GM12878 (cell line): ENCODE measurements at regions not wholly inside any gene's neighbourhood (a gene's known extent, or its start where the extent isn't known, plus 50 kb on each side); places are given as distances from the start of the nearest gene placed in this dataset.

Experiments
- ATAC-seq: fragments of 200-7000 bp; cut with Tn5 transposase; 3 replicates; pipeline ENCODE4 v1.9.1; 2020; ENCODE audit warnings: mild to moderate bottlenecking, moderate library complexity
- BruUV-seq: library from RNA; stranded (reverse); fragments of 400-500 nt; replicated peaks from 2 replicates; lab custom pipeline; 2021; lab: Mats Ljungman, UMichigan
- CTCF ChIA-PET: fragments of 300-600 bp; sonication (Branson Sonifier 250); formaldehyde crosslinking; extraction: SDS; loops from one replicate; lab custom pipeline; 2021; ENCODE audit warnings: inconsistent platforms; lab: Yijun Ruan, JAX
- POLR2A ChIA-PET: fragments of 350-600 bp; formaldehyde crosslinking; extraction: SDS; loops from one replicate; lab custom pipeline; 2021; ENCODE audit warnings: inconsistent platforms; lab: Charles Lee
- RAD21 ChIA-PET: fragments of 300-600 bp; sonication (Branson Sonifier 250); formaldehyde crosslinking; loops from one replicate; lab custom pipeline; 2023; ENCODE audit warnings: antibody characterized with exemption; ENCODE audit not compliant: unreplicated experiment; lab: Charles Lee
- SMC1A ChIA-PET: fragments of 300-600 bp; sonication (Branson Sonifier 250); formaldehyde crosslinking; loops from one replicate; lab custom pipeline; 2023; ENCODE audit not compliant: unreplicated experiment, uncharacterized antibody; lab: Charles Lee
- DNase-seq: peaks from one replicate; pipeline ENCODE4 v3.0.0-alpha.2; 2011; ENCODE audit warnings: low read depth, low spot score
- FAIRE-seq: peaks from 3 replicates; lab custom pipeline; 2011; peaks lifted over from hg19 to GRCh38; lab: Jason Lieb, UNC
- H2AFZ ChIP-seq: 2 replicates; pipeline ENCODE4 v1.6.0; 2011; ENCODE audit warnings: low read depth, low read length, control low read depth; ENCODE audit not compliant: control insufficient read depth
- H3K27ac ChIP-seq: 2 replicates; pipeline ENCODE4 v1.5.1; 2011; ENCODE audit warnings: control low read depth; ENCODE audit not compliant: control insufficient read depth, insufficient read depth
- H3K27me3 ChIP-seq, 2 experiments: replicated peaks in 1 of 2; 2 replicates each; pipeline versions ENCODE4 v1.6.0 to v1.6.1; 2011; ENCODE audit warnings: low read length in 1 of 2; ENCODE audit not compliant: control insufficient read depth in 2 of 2, insufficient read depth in 2 of 2
- H3K36me3 ChIP-seq, 2 experiments: 2 replicates each; pipeline ENCODE4 v1.5.1; 2011; ENCODE audit warnings: low read length in 1 of 2; ENCODE audit not compliant: control insufficient read depth in 2 of 2, insufficient read depth in 2 of 2
- H3K4me1 ChIP-seq: 2 replicates; pipeline ENCODE4 v1.6.1; 2011; ENCODE audit warnings: mild to moderate bottlenecking, low read length, moderate library complexity, mixed read lengths; ENCODE audit not compliant: control insufficient read depth, insufficient read depth
- H3K4me2 ChIP-seq: 2 replicates; pipeline ENCODE4 v1.6.0; 2011; ENCODE audit warnings: control low read depth; ENCODE audit not compliant: control insufficient read depth, insufficient read depth
- H3K4me3 ChIP-seq: fragments of 200-600 bp; sonication (generic); 2 replicates; pipeline ENCODE4 v1.5.1; 2016
- H3K79me2 ChIP-seq: 2 replicates; pipeline ENCODE4 v1.6.0; 2011; ENCODE audit warnings: low read length; ENCODE audit not compliant: control insufficient read depth, insufficient read depth
- H3K9ac ChIP-seq: 2 replicates; pipeline ENCODE4 v1.8.0; 2011; ENCODE audit warnings: low read length, control low read depth, mixed read lengths; ENCODE audit not compliant: control insufficient read depth, insufficient read depth
- H3K9me3 ChIP-seq: replicated peaks from 3 replicates; pipeline ENCODE4 v1.5.1; 2011; ENCODE audit warnings: mild to moderate bottlenecking, low read length; ENCODE audit not compliant: control insufficient read depth, insufficient read depth
- H4K20me1 ChIP-seq: 2 replicates; pipeline ENCODE4 v1.6.0; 2011; ENCODE audit not compliant: control insufficient read depth, insufficient read depth
- CBX5 ChIP-seq: sonication (generic); IDR thresholded peaks from 2 replicates; pipeline ENCODE4 v1.6.1; 2016; ENCODE audit warnings: low read depth, moderate library complexity, mild to moderate bottlenecking, inconsistent platforms
- CEBPB ChIP-seq, 2 experiments: fragments of 150-350 bp in 1 of 2; IDR thresholded peaks; 2 replicates each; pipeline ENCODE4 v1.6.1; 2012 to 2014; ENCODE audit warnings: low read depth in 2 of 2, low read length in 2 of 2, borderline replicate concordance in 1 of 2, inconsistent platforms in 1 of 2
- EGR1 ChIP-seq, 2 experiments: IDR thresholded peaks; 1 replicate in 1 of 2; 2 replicates in 1 of 2; pipeline ENCODE4 v1.6.1; 2011 to 2012; ENCODE audit warnings: low read depth in 2 of 2, low read length in 2 of 2, borderline replicate concordance in 1 of 2, mild to moderate bottlenecking in 1 of 2, moderate library complexity in 1 of 2
- ELK1 ChIP-seq: IDR thresholded peaks from 2 replicates; pipeline ENCODE4 v1.6.1; 2012; ENCODE audit warnings: low read depth, low read length, improper control_type of control experiment
- EP300 ChIP-seq, 2 experiments: fragments of 150-350 bp in 1 of 2; IDR thresholded peaks; 2 replicates each; pipeline ENCODE4 v1.6.1; 2011 to 2012; ENCODE audit warnings: low read depth in 2 of 2, low read length in 2 of 2, borderline replicate concordance in 1 of 2, improper control_type of control experiment in 1 of 2, inconsistent platforms in 1 of 2; ENCODE audit not compliant: control insufficient read depth in 1 of 2
- MXI1 ChIP-seq: fragments of 150-350 bp; IDR thresholded peaks from 2 replicates; pipeline ENCODE4 v1.6.1; 2011; ENCODE audit warnings: low read depth, mild to moderate bottlenecking, inconsistent platforms, low read length, improper control_type of control experiment
- POLR2AphosphoS2 ChIP-seq: IDR thresholded peaks from 2 replicates; pipeline ENCODE4 v1.6.1; 2011; ENCODE audit warnings: low read depth, mild to moderate bottlenecking, low read length, improper control_type of control experiment, moderate library complexity
- PRDM15 ChIP-seq: fragments of 450-650 bp; formaldehyde crosslinking; IDR thresholded peaks from 2 replicates; pipeline ENCODE4 v1.4.0; 2020; ENCODE audit warnings: mild to moderate bottlenecking, moderate library complexity
- RELB ChIP-seq: fragments of 450-650 bp; IDR thresholded peaks from 2 replicates; pipeline ENCODE4 v1.6.1; 2017; ENCODE audit warnings: low read depth, mild to moderate bottlenecking, moderate library complexity
- TARDBP ChIP-seq: IDR thresholded peaks from 2 replicates; pipeline ENCODE4 v1.6.1; 2016; ENCODE audit warnings: borderline replicate concordance
- TCF7 ChIP-seq: IDR thresholded peaks from 2 replicates; pipeline ENCODE4 v1.6.1; 2014; ENCODE audit warnings: antibody characterized with exemption, borderline replicate concordance
- WRNIP1 ChIP-seq: IDR thresholded peaks from 2 replicates; pipeline ENCODE4 v1.6.1; 2011; ENCODE audit warnings: low read depth, low read length, improper control_type of control experiment, borderline replicate concordance
- ZNF622 ChIP-seq: fragments of 450-650 bp; IDR thresholded peaks from 2 replicates; pipeline ENCODE4 v1.6.1; 2017; ENCODE audit warnings: mild to moderate bottlenecking, inconsistent platforms
- WGBS: methylation state at CpG from one replicate; pipeline ENCODE4 v1.1.6; 2016; ENCODE audit warnings: low lambda C conversion rate; ENCODE audit not compliant: insufficient replicate concordance, insufficient coverage; ENCODE audit errors: missing lambda C conversion rate; 5-methylcytosine and 5-hydroxymethylcytosine counted together
- in situ Hi-C: fragments of 300-500 bp; cut with MboI; formaldehyde crosslinking; loops from 9 replicates; pipeline ENCODE4 v1.14.3; 2018; ENCODE audit warnings: mixed read lengths
- intact Hi-C: fragments of 100-400 bp; cut with micrococcal nuclease; formaldehyde crosslinking; loops from one replicate; pipeline ENCODE4 v1.14.2; 2022; ENCODE audit not compliant: unreplicated experiment
- TF ChIP-seq, protein P1 (sequence below): fragments of 450-650 bp; IDR thresholded peaks from 2 replicates; pipeline ENCODE4 v1.6.1; 2016; ENCODE audit warnings: mild to moderate bottlenecking, moderate library complexity, borderline replicate concordance

- H3K9ac ChIP-seq, result no peak overlapping the region
- in situ Hi-C loops, result no loop called here
- no TSS peak for BruUV-seq
- RAD21 ChIA-PET, result no interaction called here
- no peak overlapping the region for H3K4me2 ChIP-seq
- no peak overlapping the region for H3K4me3 ChIP-seq
- 33% methylated on average over 7 of the region's 7 CpGs for WGBS
- no peaks in the 10 kb centered on the region for H4K20me1 ChIP-seq
- FAIRE-seq (no peak), ATAC-seq (no peak), DNase-seq (no peak)
- no peaks in the 10 kb centered on the region; a peak in 2 of 4 replicates for H3K27me3 ChIP-seq
- intact Hi-C loops, result no loop called here
- no peak overlapping the region for H2AFZ ChIP-seq
- SMC1A ChIA-PET, result no interaction called here
- H3K4me1 ChIP-seq, result no peaks in the 10 kb centered on the region
- POLR2A ChIA-PET, result no interaction called here
- H3K36me3 ChIP-seq, result no peaks in the 10 kb centered on the region
- H3K9me3 ChIP-seq, result no peaks in the 10 kb centered on the region
- H3K27ac ChIP-seq, result no peak overlapping the region
- CTCF ChIA-PET, result no interaction called here
- no peaks in the 10 kb centered on the region for H3K79me2 ChIP-seq
- TF ChIP-seq CEBPB (IDR thresholded peaks at IDR 0.05; ENCODE audit: borderline replicate concordance in 1 of 2, low read depth in 2 of 2, low read length in 2 of 2), result no peak
- TF ChIP-seq, protein P1, sequence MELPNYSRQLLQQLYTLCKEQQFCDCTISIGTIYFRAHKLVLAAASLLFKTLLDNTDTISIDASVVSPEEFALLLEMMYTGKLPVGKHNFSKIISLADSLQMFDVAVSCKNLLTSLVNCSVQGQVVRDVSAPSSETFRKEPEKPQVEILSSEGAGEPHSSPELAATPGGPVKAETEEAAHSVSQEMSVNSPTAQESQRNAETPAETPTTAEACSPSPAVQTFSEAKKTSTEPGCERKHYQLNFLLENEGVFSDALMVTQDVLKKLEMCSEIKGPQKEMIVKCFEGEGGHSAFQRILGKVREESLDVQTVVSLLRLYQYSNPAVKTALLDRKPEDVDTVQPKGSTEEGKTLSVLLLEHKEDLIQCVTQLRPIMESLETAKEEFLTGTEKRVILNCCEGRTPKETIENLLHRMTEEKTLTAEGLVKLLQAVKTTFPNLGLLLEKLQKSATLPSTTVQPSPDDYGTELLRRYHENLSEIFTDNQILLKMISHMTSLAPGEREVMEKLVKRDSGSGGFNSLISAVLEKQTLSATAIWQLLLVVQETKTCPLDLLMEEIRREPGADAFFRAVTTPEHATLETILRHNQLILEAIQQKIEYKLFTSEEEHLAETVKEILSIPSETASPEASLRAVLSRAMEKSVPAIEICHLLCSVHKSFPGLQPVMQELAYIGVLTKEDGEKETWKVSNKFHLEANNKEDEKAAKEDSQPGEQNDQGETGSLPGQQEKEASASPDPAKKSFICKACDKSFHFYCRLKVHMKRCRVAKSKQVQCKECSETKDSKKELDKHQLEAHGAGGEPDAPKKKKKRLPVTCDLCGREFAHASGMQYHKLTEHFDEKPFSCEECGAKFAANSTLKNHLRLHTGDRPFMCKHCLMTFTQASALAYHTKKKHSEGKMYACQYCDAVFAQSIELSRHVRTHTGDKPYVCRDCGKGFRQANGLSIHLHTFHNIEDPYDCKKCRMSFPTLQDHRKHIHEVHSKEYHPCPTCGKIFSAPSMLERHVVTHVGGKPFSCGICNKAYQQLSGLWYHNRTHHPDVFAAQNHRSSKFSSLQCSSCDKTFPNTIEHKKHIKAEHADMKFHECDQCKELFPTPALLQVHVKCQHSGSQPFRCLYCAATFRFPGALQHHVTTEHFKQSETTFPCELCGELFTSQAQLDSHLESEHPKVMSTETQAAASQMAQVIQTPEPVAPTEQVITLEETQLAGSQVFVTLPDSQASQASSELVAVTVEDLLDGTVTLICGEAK, result no peak
- TF ChIP-seq MXI1, result no peak
- no peak for TF ChIP-seq CBX5
- TF ChIP-seq WRNIP1, result no peak
- no peak for TF ChIP-seq EGR1 (IDR thresholded peaks at IDR 0.05; ENCODE audit: borderline replicate concordance in 1 of 2, low read depth in 2 of 2, low read length in 2 of 2)
- no peak for TF ChIP-seq ZNF622
- TF ChIP-seq PRDM15 (CRISPR knock-in tag), result no peak
- TF ChIP-seq TCF7, result no peak
- TF ChIP-seq EP300 (IDR thresholded peaks at IDR 0.05; ENCODE audit: borderline replicate concordance in 1 of 2, control insufficient read depth in 1 of 2, low read depth in 2 of 2, low read length in 2 of 2), result no peak
- no peak for TF ChIP-seq TARDBP
- no peak for TF ChIP-seq RELB
- no peak for TF ChIP-seq POLR2AphosphoS2
- no peak for TF ChIP-seq ELK1
Measured at GRCh38 chr2:105635564-105635963, 109.1 kb upstream of the NCK2 start.
